NCI-H446 (cell line): ENCODE measurements at regions not wholly inside any gene's neighbourhood (a gene's known extent, or its start where the extent isn't known, plus 50 kb on each side); places are given as distances from the start of the nearest gene placed in this dataset.
"Not testable (repeated sequence)": the region's sequence is repeated elsewhere in the genome, so short reads cannot be mapped to it uniquely, and the experiment has no call there.

Source experiments
- DNase-seq, 2 experiments: peaks; one replicate each; lab custom pipeline; 2025; lab: John Stamatoyannopoulos, UW

DNA sequence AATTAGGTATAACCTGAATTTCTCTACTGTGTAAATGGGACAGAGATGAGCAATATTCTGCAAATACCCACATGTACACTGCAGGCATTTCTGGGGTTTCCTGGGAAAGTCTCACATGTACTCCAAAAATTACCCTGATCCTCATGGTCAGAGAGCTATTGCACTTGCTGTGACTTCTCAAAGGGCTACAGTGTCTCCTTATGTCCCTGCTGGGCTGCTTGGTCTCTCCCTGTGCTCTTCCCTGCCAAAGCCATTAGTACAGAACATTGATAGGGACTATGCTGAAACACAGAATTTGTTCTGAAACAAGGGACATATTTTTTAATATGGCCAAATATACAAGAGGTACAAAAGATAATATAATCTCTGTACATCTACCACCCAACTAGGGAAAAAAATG, 924.4 kb upstream of the NXPH2 start:
- no peak for DNase-seq

GRCh38 chr2:139694327-139694726, 914.1 kb upstream of the NXPH2 start:
- DNase-seq, result no peak

DNA sequence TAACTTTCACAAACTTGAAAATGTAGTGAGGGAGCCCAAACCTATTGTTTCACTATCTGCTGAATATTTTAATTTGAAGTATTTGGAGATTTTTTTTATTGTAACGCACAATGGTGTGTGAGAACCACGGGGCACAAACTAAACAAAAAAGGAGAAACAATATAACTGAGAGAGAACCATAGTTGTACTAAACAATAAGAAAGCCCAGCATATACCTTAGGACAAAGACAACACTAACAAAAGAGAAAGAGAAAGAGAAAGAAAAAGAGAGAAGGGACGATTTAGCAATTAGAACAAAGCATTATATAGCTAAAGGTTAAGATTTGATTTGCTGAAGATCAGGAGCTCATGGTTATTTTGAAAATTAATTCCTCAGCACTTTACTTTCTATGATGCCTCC, 906.0 kb upstream of the NXPH2 start:
- DNase-seq, result no peak

- DNase-seq, result no peak
Measured at GRCh38 chr2:139685090-139685983, 905.1 kb upstream of the NXPH2 start.

DNA sequence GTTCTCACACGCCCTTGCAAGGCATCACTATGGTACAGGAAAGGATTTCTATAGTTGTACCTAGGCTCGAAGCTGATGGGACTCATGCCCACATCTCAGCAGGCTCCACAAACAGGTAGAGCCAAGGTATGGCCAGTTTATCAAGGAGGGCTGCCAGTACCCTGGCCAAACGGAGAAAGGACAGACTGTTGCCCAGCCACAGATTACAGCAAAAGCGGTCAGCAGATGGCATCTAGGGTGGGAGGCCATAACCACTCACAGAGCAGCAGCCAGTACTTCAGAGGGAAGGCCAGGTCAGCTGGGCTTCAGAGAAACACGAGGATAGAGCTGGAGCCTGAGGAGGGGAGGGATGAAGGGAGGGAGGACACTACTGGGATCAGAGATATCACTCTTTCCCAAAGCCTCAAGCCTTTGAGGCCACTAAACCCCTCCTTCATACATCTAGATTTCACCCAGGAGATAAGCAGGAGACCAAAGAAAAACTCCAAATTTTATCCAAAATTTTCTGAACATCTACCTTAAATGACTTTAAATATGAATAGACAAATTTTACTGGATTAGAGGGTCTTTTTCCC, 904.2 kb upstream of the NXPH2 start:
- DNase-seq, result no peak

DNA sequence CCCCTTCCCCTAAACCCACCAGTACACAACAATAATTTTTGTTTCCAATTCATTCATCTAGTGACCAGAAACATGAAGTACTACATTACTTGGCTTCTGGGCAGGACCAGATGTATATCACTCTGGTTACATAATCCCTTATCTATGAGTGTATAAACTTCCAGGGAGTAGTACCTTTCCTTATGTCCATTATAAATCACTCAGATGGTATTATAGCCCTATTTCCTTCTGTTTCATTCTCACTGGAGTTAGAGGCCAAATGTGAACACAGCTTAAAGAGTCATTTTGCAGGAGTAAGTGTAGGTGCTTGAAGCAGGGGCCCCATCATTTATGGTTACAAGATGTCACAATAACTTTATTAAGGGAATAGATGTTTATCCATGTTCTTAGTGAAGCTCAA, 894.4 kb upstream of the NXPH2 start:
- DNase-seq, result no peak

- not testable (repeated sequence) for DNase-seq
Measured at GRCh38 chr2:139673447-139673846, 893.3 kb upstream of the NXPH2 start.

DNA sequence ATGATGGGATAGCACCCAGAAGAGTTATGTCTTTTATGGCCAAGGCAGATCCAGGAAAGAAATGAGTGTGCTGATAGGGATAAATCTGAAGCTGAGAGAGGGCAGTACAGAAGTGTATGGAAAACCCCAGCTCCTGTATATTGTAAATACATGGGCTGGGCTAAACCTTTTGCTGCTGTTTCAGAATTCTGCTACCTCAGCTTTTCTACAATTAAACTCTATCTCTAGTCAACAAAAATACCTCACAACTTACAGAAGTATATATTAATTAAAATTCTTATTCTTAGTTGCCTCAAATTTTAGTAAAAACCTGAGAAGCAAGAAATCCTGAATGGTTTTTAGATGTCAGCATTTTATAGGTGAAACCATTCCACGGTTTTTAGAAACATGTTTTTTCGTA, 889.5 kb upstream of the NXPH2 start:
- DNase-seq, result no peak

DNA sequence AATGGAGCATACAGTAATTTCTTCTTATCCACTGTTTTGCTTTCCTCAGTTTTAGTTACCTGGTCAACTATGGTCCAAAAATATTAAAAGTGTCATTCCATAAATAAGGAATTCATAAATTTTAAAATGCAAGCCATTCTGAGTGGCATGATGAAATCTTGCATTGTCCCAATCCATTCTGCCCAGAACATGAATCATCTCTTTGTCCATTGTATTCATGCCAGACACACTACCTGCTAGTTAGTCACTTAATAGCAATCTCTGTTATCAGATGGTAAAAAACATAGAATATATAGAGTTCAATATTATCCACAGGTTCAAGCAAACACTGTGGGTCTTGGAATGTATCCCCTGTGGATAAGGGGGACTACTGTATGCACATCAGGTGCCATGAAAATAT, 872.2 kb upstream of the NXPH2 start:
- DNase-seq, result no peak

DNA sequence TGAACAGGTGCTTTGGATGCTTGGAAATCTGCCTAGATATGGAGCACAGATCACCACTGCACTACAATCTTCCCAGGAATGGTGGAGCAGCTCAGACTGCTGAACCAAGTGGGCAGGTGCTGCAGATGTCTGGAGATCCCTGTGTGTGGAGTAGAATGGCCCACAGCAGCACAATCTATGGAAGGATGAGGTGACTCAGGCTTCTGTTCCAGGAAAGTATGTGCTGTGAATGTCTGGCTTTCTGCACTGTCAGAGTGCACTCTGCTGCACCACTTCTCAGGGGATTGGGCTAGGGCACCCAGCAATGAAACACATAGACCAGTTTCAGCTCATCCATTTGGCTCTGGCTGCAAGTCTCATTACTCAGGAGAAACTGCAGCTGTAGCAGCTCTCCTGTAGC, 865.4 kb upstream of the NXPH2 start:
- DNase-seq, result no peak

DNA sequence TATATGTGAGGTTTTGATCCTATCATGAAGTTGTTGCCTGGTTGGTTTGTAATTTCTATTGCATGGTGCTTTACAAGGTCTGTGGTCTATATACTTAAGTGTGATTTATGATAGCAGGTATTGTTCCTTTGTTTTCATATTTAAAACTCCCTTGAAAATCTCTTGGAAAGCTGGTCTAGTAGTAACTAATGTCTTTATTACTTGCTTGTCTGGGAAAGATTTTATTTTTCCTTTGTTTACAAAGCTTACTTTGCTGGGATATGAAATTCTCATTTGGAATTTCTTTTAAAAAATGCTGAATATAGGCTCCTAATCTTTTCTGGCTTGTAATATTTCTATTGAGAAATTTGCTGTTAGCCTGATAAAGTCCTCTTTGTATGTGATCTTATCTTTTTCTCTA, 862.9 kb upstream of the NXPH2 start:
- DNase-seq, result no peak

GRCh38 chr2:139631966-139632365, 851.8 kb upstream of the NXPH2 start:
- DNase-seq, result no peak

- DNase-seq, result no peak
Measured at GRCh38 chr2:139628931-139629330, 848.7 kb upstream of the NXPH2 start.

DNA sequence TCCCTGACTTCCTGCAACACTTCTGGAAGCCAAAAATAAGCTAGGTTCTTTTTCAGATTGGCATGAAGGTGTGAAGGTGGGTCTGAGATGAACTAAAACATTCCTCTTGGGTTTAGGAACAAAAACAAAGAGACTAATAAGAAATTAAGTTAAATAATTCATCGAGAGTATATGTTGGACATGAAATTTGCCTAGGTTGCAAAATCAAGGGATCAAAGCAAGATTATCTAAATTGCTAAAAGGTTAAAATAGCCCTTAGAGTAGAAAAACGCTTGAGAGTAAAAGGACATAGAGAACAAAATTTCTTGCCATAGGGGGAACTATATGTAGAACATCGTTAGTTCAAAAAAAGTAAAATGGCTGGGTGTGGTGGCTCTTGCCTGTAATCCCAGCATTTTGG, 845.9 kb upstream of the NXPH2 start:
- DNase-seq, result no peak

- DNase-seq, result no peak
Measured at GRCh38 chr2:139622691-139623090, 842.5 kb upstream of the NXPH2 start.

DNA sequence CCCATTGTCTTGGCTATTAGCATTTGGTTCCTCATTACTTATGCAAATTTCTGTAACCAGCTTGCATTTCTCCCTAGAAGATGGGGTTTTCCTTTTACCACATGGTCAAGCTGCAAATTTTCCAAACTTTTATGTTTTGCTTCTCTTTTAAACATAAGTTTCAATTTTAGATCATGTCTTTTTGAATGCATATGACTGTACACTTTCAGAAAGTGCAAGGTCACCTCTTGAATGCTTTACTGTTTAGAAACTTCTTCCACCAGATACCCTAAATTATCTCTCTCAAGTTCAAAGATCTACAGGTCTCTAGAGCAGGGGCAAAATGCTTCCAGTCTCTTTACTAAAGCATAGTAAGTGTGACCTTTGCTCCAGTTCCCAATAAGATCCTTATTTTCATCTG, 837.6 kb upstream of the NXPH2 start:
- no peak for DNase-seq

DNA sequence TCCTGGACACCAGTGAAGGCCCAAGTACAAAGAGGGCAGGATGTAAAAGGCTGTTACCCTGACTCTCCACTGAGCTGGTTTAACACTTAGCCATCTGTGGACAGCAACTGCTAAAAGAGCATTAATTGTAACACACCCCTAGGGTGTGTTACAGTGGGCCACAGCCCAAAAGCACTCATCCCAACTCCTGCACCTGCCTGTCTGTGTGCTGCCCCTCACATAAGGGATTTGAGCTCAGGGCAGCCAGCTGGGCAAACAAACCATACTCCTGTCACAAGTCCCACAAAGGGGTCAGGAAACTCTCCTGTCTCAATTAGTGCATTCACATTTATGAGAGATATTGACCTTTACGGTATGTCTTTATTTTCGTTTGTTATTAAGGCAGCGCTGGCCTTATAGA, 833.1 kb upstream of the NXPH2 start:
- no peak for DNase-seq

DNA sequence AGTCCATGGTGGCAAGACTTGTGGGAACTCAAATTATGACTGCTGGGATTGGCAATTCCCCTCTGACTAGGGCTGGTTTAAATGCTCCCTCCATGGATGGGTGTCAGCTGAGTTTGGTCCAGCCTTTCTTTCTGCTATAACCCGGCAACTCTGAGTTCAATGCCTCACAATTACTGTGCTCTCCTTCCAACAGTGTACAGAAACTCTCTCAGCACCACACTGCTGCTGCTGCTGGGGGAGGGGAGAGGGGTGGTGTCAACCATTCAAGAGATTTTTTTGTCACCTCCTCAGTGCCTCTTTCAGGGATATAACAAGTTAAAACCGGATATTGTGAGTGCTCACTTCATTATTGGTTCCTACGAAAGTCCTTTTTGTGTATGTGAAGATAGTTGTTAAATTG, 830.3 kb upstream of the NXPH2 start:
- no peak for DNase-seq

DNA sequence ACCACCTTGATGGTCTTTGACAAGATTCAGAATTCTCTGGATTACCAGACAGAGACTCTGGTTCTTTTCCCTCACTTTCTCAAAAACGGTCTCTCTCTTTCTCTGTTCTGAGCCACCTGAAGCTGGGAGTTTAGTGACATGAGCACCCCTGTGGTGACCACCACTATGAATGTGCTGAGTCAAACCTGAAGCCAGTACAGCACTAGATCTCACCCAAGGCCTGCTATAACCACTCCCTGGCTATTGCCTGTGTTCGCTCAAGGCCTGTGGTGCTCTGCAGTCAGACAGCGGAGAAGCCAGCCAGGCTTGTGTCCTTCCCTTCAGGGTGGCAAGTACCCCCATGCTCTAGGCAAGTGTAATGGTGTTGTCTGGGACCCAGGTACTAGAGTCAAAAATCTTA, 828.9 kb upstream of the NXPH2 start:
- DNase-seq, result no peak

- DNase-seq, result no peak
Measured at GRCh38 chr2:139605668-139606067, 825.5 kb upstream of the NXPH2 start.

DNA sequence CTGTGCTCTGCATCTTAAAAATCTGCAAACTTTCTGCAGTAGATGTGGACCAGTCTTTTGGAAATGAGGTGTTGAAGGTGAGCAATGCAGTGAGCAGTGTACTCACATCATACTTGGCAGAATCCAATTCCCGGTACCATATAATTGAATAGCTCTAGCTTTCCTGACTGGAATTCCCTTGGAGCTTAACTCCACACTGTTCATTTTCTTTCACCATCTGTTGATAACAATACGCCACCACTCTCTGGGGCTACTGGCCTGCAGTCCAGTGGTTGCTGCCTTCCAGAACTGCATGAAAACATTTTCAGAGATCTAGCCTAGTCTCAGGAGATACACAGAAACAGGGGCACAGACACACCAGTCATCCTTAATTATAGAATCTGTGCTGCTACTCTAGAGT, 820.0 kb upstream of the NXPH2 start:
- no peak for DNase-seq

DNA sequence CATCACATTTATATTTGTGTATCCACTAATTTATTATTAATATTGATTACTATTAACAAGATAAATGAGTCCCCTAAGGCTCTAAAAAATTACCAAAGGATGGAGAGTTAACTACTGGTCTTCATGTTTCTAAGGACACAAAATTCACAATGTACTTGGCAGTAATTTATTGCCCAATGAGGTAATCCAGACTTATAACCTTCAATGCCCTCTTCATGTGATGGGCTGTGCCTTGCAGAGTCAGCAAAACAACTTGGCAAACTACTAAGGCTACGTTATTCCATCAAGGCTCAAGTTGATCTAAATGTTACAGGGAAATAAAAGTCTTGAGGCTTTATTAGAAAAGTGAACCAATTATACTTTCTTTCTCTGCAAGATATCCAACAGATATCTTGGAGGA, 804.9 kb upstream of the NXPH2 start:
- DNase-seq, result no peak

DNA sequence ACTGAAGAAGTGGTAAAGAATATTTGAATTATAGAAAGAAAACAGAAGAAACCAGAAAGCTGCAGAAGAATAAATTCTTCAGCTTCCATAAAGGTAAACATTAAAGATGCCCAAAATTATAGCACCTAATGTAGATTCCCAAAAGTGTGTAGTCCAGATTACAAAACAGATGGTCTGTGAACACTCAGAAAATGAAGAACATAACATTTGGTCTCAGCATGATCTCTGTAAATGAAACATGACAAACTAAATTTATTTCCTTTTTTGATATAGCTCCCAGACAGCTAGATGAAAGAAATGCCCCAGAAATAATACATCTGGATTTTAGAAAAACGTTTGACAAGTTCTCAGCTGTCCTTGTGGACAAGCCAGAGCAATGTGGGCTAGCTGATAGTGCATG, 794.2 kb upstream of the NXPH2 start:
- peak in 1 of 2 experiments; percentile 8 for DNase-seq

DNA sequence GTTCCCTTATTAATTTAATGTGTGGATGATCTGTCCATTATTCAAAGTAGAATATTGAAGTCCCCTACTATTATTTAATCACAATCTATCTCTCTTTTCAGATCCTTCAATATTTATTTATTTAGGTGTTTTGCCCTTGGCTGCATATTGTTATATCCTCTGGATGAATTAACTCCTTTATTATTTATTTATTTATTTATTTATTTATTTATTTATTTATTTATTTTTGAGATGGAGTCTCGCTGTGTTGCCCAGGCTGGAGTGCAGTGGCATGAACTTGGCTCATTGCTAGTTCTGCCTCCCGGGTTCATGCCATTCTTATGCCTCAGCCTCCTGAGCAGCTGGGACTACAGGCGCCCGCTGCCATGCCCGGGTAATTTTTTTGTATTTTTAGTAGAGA, 776.6 kb upstream of the NXPH2 start:
- DNase-seq, result no peak
